ENCODE measurements at regions not wholly inside any gene's neighbourhood (a gene's known extent, or its start where the extent isn't known, plus 50 kb on each side); places are given as distances from the start of the nearest gene placed in this dataset.

DNA sequence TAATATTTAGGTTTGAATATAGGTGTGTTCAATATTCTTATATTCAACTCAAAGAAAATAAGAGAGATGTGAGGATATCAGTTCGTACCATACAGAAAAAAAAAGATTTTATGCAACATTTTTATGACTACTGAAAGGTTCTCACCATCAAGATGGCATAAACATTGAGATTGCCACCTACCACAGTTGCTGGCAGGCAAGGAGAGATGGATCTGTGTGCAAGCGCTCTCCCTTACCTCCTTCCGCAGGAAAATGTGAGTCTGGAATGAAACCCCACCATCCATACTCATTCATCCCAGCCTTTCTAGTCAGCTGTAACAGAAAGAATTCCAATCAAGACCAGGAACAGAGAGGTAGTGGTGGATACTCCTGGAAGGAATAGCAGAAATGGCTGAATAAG lies 376.9 kb downstream of the PPP3CA start:
- no peak for DNase-seq

DNA sequence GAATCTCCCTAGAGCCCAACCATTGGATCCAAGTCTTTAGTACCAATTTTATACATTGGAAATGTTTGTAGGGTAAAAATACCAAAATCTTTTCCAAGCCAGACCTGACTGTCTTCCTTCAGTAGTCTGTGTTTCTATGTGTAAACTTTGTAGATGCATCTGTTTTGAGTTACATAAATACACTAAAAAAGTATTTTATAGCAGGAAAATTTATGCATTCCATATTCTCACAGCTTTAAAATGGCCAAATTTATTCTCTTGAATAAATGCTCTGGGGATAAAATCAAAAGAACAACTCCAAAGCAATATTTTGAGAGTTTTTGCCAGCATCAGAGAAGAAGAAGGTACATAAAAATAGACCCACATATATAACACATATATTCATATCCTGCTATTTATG lies 377.4 kb downstream of the PPP3CA start:
- DNase-seq = no peak

DNA sequence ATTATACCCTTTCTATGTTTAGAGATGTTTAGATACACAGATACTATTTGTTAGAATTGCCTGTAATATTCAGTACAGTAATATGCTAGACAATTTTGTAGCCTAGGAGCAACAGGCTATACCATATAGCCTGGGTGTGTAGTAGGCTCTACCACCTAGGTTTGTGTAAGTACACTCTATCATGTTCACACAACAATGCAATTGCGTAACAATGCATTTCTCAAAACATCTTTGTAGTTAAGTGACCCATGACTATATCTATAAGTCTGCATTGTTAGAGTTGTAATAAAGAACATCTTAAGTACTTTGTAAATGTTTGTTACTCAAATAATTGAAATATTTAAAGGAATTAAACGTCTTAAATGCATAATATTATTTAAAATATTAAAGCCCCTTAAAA lies 379.3 kb downstream of the PPP3CA start:
- no peak for DNase-seq

DNA sequence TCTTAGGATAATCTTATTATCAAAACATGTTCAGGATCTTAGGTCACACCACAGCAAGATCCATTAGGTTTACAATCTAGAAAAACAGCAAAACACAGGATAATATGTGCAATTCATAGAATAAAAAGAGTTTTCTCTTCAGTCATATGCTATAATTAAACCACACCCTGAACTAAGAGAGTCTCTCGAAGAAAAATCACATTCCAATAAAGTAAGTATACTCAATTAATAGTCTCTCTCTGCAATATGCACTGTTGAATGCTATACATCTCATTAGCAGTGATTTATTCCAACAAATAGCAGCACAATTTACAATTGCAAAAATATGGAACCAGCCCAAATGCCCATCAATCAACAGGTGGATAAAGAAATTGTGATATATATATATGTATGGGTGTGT lies 383.7 kb downstream of the PPP3CA start:
- DNase-seq = no peak

DNA sequence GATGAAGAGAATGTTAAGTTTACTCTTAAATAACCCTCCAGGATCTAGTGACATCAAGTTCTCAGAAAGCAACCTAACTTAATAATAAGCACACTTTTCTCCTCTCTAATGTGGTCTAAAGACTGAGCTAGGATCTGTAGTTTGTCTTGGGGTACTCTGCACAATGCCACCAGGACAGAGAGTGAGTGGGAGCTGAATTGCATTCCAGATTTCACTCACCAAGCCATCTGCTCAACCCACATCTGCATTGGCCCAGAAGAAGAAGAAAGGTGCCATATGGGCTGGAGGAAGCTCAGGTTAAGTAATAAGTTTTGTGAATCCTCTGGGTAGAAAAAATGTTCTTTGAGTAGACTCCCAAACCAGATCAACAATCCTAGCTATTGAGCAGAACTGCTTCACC lies 384.6 kb downstream of the PPP3CA start:
- DNase-seq = no peak

DNA sequence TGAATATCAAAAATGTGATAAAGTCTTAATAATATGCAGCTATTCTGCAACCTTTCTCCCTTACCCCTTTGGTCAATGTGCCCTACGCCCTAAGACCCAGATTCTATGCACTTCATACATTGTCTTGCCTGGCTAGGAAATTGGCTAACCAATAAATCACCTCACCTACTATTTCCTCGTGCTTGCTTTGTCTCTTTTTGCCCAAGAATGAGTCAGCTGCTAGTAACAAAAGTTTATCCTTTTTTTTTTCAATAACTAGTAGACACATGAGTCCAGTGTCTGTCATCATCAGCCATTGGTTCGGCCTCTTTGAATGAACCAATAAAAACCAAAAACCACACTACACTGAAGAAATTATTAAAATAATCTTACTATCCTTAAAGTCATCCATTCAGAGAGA lies 387.1 kb downstream of the PPP3CA start:
- no peak for DNase-seq

DNA sequence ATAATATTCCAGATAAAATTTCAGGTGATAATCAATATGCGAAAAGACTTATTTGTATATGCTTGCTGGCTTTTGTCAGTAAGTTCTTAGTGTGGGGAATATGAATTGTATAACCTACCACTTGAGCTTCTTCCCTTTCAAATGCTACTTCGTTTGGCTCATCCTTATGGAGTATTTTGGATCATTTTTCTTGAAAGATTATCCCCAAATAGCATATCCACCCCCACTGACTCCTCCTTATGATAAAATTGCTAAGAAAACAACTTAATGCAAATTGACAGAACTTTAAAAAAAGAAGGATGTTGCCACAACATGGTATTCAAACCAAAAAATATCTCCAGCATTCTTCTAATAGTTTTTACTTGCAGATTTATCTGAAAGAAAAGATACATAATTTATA lies 393.3 kb downstream of the PPP3CA start:
- no peak for DNase-seq

DNA sequence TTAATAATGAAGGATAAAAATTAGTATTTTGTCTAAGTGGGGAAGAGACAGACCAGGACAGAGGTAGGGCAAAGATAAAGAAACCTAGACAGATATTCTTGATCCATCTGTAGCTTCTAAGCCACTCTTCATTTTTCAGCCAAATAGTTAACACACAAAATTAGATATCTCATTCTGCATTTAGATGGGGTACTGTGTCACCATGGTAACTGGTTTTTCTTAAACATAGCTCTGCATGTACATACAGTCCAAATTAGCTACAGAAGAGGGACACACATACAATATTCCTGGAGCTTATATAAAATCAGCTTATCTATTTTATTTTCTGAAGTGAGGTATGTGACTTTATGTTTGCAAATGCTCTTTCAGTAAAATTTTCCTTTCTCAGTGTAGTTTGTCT lies 393.7 kb downstream of the PPP3CA start:
- no peak for DNase-seq

DNA sequence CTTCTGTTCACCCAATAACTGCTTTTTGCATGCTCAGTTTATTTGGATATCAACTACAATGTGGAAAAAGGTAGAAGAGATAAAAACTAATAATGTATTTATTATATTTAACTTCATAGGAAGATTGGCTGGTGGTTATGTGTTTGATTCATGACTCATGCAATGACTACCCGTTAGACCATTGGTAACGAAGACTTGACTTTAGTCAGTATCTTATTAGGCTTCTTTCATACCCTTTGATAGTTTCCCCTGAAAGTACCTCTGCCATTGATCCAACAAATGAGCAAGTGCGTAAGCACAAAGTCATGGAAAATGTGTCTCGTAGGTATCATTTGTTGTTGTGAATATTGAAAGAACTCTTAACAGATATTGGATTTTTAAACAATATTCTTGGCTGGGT lies 394.7 kb downstream of the PPP3CA start:
- no peak for DNase-seq

DNA sequence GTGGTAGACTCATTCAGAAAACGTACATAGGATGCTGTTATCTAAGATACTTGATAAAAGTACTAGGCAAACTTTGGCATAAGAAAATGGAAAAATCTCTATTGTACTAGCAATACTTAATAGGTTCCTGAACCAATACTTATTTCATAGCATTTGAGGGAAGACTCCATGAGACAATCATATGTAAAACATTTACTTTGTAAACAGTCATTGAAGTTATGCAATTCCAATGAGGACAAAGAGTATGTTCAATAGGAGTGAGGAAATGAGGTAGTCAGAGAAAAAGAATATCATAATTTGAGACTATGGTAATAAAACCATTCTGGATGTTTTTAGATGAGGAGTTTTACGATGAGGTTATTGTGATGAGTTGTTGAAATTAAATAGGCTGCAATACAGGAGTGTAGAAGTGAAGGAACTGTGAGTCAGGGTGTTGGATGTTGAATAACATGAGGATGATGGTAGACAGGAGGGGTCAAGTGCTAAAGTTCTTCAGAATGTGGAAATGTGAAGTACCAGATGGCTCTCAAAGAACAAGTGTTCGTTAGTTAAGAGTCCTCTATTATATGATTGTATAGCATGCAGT lies 397.9 kb downstream of the PPP3CA start:
- DNase-seq = no peak

DNA sequence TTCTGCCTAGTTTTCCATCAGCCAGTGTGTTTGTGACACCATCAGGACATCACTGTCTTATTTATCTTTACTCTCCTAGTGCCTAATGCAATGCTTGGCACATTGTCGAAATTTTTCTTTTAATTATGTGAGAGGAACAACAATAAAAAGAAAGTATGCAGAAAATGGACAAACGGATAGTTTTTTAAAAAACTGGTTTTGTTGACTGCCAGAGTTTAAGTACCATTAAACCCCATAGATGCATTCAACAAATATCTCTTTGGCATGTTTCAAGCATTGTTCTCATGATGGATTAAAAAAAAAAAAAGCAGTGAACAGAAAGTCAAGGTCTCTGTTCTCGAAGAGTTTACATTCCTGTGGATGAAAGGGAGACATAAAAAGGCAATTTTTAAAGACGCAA lies 398.4 kb downstream of the PPP3CA start:
- DNase-seq = no peak

DNA sequence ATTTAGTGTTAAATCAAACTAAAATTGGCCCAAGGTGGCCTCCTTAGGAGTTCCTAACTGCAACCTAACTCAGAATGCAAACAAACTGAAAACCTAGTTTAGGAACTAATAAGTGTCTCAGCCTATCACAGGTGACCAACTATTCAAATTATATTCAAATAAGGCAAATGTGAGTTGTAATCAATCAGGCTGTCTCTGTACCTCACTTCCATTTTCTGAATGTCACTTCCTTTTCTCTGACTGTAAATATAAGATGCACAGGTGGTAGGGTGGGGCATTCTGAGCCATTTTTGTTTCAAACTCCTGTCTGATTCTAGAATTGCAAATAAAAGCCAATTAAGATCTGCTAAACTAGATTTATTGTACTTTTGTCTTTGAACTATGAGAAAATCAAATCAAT lies 401.5 kb downstream of the PPP3CA start:
- no peak for DNase-seq

DNA sequence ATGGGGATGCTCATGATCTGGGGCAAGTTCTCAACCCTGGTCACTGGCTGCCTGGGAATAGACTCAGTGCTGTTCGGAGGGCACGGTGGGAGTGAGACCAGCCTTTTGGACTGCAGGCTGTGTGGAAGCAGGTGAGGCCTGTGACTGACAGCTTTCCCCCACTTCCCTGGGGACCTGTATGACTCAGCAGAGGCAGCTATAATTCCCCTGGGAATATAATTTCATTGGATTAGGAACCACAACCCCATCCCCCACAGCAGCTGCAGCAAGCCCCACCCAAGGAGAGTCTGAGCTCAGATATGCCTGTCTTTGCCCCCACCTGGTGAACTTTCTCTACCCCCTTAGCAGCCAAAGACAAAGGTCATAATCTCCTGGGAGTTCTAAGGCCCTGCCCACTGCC lies 408.6 kb downstream of the PPP3CA start:
- DNase-seq = no peak

DNA sequence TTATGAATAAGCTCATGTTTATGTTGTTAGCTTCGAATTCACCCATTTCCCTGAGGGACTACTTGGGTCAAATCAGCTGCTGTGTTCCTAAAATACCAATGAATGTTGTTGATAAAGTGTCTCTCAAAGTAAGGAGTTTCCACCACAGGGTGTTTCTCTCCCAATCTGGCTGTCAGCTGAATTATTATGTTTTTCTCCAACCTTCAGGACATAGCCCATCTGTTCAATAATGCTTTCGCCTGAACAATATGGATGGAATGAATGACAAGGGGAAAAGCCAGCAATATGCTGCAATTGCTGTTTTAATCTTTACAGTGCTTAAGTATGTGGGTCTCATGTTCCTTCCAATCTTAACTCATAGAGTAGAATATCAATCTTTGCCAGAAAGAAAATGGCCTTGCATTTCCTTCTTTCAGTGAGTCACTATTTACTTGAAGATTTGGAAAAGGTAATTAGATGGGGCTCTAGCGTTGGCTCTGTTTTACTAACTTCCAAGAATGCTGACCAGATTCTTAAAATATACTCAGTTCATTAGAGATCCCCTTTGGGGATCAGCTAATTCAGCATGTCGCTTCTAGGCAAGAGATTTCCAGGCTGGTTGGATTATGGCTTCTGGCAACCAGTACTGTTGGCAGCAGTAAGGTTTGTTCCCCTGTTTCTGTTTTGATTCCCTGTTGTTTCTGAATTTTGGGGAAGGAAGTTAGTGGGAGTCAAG lies 410.5 kb downstream of the PPP3CA start:
- DNase-seq = no peak

DNA sequence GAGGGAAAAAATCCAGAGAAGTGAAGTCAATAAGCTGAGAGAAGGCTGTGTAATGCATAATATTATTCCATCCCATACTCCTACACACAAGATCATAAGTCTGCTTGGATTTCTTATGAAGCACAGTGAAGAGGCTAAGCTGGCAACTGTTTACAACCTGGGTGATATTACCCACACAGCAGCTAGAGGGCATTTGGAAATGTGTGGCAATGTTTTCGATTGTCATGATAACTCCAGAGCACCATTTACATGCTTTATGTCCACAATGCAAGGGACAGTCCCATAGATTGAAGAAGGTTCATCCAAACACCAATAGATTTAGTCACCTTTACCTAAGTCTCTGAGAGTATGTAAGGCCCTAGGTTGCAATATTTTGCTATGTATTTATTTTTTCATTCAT lies 412.2 kb downstream of the PPP3CA start:
- peak in 1 of 56 donors; percentile 0 for DNase-seq

DNA sequence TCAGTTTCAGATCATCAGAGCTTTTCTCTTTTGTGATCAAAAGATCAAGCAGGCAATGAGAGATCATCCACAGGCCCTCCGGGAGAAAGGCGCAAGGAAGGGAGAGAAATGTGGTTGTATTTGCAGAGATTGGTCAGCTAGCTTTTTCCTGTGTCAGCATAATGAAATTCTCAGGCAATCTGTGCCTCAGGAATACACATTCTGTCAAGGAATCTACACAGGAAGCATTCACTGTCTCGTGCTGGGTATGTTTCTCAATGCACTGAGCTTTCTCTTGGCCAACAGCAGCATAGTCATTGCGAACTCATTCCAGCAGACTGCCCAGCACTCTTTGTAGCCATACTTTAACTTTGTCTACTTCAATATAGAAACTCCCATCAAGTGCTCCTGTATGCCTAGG lies 413.7 kb downstream of the PPP3CA start:
- DNase-seq = no peak

DNA sequence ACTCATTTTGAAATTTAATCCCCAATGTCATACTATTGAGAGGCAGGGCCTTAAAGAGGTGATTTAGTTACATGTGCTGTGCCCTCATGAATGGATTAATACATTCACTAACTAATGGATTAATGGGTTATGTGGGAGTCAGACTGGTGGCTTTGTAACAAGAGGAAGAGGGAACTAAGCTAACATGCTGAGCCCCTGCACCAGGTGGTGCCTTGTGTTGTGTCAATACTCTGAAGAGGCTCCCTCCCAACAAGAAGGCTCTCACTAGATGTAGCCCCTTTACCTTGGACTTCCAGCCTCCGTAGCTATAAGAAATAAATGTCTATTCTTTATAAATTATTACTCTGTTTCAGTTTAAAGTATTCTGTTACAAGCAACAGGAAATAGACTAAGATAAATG lies 411.9 kb upstream of the EMCN start:
- DNase-seq = no peak

DNA sequence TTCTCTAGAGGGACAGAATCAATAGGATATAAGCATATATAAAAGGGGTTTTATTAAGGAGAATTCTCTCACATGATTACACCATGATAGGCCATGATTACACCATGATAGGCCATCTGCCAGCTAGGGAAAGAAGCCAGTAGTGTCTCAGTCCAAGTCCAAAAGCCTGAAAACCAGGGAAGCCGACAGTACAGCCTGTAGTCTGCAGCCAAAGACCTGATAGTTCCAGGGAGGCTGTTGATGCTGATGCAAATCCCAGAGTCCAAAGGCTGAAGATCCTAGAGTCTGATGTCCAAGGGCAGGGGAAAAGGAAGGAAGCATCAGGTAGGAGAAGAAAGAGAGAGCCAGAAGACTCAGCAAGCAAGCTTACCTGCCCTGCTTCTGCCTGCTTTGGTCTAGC lies 411.3 kb upstream of the EMCN start:
- no peak for DNase-seq

DNA sequence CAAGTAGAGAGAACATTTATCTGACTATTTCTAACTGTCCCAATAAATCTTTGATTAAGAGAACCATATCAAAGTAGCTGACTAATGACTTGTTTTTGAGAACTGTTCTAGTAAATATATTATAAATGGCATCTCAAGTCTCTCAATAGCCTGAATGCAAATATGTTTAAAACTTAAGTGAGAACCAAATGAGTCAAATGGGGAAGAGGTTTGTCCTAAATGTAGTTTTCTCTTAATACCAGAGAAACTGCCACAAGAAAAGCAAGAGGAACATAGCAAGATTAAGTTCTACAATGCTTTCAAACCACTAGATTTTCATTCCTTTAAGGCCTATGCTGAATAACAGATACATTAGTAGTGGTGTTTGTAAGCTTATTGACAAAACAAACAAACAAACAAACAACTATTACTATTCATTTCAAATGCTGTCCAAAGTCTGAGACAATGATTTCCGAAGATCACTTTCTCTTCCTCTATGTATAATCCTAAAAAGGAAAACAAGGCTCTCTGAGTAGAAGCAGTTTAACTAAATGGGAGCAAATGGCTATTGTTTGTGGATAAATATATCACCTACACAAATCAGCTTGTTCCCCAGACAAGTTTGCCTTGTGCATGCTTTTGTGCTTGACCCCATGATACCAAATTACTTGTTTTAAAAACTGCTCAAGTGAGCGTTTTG lies 408.4 kb upstream of the EMCN start:
- DNase-seq = no peak

DNA sequence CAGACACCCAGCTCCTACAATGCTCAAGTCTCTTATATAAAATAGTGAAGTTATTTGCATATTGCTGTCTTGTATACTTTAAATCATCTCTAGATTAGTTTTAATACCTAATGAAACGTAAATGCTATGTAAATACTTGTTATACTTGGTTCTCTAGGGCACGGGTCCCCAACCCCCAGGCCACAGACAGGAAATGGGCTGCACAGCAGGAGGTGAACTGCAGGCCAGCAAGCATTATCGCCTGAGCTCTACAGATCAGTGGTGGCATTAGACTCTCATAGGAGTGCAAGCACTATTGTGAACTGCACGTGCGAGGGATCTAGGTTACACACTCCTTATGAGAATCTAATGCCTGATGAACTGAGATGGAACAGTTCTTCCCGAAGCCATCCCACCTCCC lies 395.9 kb upstream of the EMCN start:
- DNase-seq = no peak

DNA sequence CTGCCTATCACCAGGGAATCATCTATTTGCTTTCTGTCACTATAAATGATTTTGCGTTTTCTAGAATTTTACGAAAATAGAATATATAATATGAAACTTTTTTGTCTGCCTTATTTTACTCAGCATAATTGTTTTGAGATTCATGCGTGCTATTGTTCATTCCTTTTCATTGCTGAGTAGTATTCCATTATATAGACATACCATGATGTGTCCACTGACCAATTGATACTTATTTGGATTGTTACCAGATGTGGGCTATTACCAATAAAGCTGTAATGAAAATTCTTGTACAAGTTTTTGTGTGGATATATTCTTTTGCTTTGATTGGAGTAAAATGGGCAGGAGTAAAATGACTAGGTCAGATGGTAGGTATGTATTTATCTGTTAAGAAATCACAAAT lies 390.7 kb upstream of the EMCN start:
- no peak for DNase-seq

DNA sequence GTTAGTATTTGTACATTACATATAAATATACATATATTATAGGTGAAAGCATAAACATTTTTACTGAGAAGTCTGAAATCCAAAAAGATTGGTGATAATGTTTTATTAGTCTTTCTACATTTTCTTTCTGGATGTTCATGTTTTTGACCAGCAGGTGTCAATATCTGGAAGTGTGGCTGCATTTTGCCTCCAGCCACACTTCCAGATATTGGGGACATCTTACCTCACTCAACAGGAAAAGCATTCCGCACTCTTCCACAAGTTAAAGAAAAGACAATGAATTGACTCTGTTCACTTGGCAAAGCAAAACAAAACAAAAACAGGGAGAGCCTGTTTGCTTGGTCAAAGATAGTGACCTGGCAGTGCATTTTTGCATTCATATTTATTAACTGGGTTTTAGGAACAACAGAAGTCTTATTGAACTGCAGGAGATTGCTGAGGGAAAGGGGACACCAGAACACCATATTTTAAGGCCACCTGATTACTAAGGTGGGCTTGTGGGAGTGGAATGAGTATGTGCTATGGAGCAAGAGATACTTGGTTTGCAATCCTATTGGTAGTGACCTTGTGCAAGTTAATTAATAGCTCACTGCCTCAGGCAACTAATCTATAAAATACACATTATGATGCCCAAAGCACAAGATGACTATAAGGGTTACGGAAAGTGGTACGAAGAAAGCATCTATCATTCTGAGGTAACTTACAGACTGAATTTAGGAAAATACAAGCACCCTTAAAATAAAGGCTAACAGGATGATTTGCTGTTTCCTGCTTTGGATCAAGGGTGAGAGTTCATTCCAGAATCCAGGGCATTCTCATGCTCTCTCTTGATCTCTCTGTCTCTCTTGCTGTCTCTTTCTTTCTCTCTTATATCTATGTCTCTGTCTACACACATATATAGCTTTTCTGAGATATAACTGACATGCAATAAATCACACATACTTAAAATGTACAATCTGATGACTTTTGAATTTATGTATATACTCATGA lies 389.9 kb upstream of the EMCN start:
- no peak for DNase-seq

Measured in amygdala (tissue), 56 donors.